ENCODE measurements at regions not wholly inside any gene's neighbourhood (a gene's known extent, or its start where the extent isn't known, plus 50 kb on each side); places are given as distances from the start of the nearest gene placed in this dataset.

- Histone ChIP-seq H3K4me3 (ENCODE audit: low read length in 2 of 2) (no peak overlapping the region), H3K27me3 (ENCODE audit: control insufficient read depth in 1 of 2, insufficient read depth in 2 of 2, low read length in 1 of 2) (no peaks in the 10 kb centered on the region)
- WGBS, 2 donors: 32 to 42% methylated on average over 12 of the region's 12 CpGs
These were observed 597.9 kb upstream of the ADAMTS16 start for GRCh38 chr5:4542145-4542778.

DNA sequence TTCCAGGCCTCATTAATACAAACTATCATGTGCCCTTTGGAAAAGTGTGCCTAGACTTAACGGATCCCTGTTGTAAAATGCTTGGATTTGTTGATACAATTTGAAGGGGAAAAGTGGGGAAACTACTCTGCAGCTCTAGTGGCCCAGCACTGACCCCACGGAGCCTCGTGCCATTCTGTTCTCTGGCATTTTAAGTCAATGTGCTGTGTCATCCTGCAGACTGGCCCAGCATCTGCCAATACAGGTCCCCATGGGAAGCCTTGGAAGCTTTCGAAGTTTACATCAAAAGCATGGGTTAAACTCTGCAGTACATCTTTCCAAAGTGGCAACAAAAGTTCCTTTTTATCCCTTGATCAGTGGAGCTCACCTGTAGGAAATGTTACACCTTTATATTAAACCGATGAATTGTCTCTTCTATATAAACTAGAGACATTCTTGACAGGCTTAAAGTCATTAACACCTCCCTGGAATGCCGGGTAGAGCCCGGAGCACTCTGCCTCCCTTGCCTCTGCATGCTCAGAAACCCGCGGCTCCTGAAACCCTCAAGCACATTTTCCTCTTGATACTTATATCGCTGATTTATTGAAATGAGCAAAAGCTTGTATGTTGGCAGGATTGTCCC lies 596.0 kb upstream of the ADAMTS16 start:
- no peaks in the 10 kb centered on the region for H3K27me3 ChIP-seq (ENCODE audit: control insufficient read depth in 1 of 2, insufficient read depth in 2 of 2, low read length in 1 of 2)
- H3K4me3 ChIP-seq (ENCODE audit: low read length in 2 of 2): no peak overlapping the region
- no peaks in the 10 kb centered on the region for H3K4me1 ChIP-seq (ENCODE audit: control insufficient read depth in 1 of 2, insufficient read depth in 2 of 2, low read length in 2 of 2)
- intact Hi-C loops (cut with DNase I): no loop called here
- H3K36me3 ChIP-seq (ENCODE audit: control insufficient read depth in 1 of 2, insufficient read depth in 2 of 2, low read length in 1 of 2): no peaks in the 10 kb centered on the region
- WGBS, 2 donors: 44 to 47% methylated on average over 10 of the region's 10 CpGs
- DNase-seq: no peak
- ATAC-seq (ENCODE audit: low FRiP score): no peak
- no peak overlapping the region for H3K27ac ChIP-seq (ENCODE audit: low read depth in 1 of 2, low read length in 2 of 2)
- no peaks in the 10 kb centered on the region for H3K9me3 ChIP-seq (ENCODE audit: control insufficient read depth, low read length)

More at GRCh38 chr5:4542145-4542778, 597.9 kb upstream of the ADAMTS16 start:
- no peaks in the 10 kb centered on the region for H3K36me3 ChIP-seq (ENCODE audit: control insufficient read depth in 1 of 2, insufficient read depth in 2 of 2, low read length in 1 of 2)
- intact Hi-C loops (cut with DNase I): no loop called here
- no peak overlapping the region for H3K27ac ChIP-seq (ENCODE audit: low read depth in 1 of 2, low read length in 2 of 2)
- no peaks in the 10 kb centered on the region for H3K9me3 ChIP-seq (ENCODE audit: control insufficient read depth, low read length)
- no peaks in the 10 kb centered on the region for H3K4me1 ChIP-seq (ENCODE audit: control insufficient read depth in 1 of 2, insufficient read depth in 2 of 2, low read length in 2 of 2)
- ATAC-seq (ENCODE audit: low FRiP score) (no peak), DNase-seq (no peak)

DNA sequence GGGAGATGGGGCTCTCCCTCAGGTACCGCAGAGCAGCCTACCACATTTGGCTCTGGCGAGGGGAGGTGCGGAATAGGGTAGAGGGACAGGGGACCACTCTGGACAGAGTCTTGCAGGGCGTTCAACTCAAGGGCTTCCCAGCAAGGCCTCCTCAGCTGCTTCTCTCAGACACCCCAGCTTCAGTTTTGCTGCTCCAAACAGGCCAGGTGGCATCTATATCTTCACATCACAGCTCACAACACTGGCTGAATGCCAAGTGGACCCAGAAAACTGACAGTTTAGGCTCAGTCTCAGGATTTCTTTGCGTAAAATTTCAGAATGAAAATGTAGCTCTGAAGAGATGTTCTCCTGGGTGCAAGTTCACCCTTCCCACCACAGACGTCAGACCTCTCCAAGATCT lies 592.6 kb upstream of the ADAMTS16 start:
- no peaks in the 10 kb centered on the region for H3K36me3 ChIP-seq (ENCODE audit: control insufficient read depth in 1 of 2, insufficient read depth in 2 of 2, low read length in 1 of 2)
- ATAC-seq (ENCODE audit: low FRiP score) (no peak), DNase-seq (no peak)

DNA sequence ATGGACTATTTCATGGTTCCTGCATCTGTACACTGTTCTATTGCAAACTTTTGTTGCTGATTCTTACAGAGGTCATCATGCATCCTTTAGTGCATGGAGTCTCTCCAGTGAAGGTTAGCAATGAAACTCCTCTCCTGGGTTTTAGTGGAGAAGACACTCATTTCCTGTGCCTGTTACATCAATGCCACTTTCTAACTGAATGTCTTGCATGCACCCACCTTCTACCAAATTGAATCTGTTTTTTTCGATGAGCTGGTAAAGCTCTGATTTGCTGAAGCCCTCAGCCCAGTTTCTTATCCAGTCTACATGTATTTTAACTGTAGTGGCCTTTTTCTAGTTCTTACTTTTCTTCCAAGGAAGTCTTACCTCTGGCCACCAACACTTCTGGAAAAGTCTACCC lies 591.8 kb upstream of the ADAMTS16 start:
- ATAC-seq (ENCODE audit: low FRiP score) (no peak), DNase-seq (no peak)
- intact Hi-C loops (cut with DNase I): no loop called here
- WGBS, 2 donors: 79 to 85% methylated on average over 1 of the region's 1 CpG
- H3K36me3 ChIP-seq (ENCODE audit: control insufficient read depth in 1 of 2, insufficient read depth in 2 of 2, low read length in 1 of 2): no peaks in the 10 kb centered on the region
- no peaks in the 10 kb centered on the region for H3K4me1 ChIP-seq (ENCODE audit: control insufficient read depth in 1 of 2, insufficient read depth in 2 of 2, low read length in 2 of 2)
- H3K4me3 ChIP-seq (ENCODE audit: low read length in 2 of 2): no peak overlapping the region
- no peaks in the 10 kb centered on the region for H3K27me3 ChIP-seq (ENCODE audit: control insufficient read depth in 1 of 2, insufficient read depth in 2 of 2, low read length in 1 of 2)
- no peaks in the 10 kb centered on the region for H3K9me3 ChIP-seq (ENCODE audit: control insufficient read depth, low read length)
- H3K27ac ChIP-seq (ENCODE audit: low read depth in 1 of 2, low read length in 2 of 2): no peak overlapping the region

More for the DNA sequence above, 592.6 kb upstream of the ADAMTS16 start:
- Histone ChIP-seq H3K27ac (ENCODE audit: low read depth in 1 of 2, low read length in 2 of 2) (no peak overlapping the region), H3K27me3 (ENCODE audit: control insufficient read depth in 1 of 2, insufficient read depth in 2 of 2, low read length in 1 of 2) (no peaks in the 10 kb centered on the region), H3K4me1 (ENCODE audit: control insufficient read depth in 1 of 2, insufficient read depth in 2 of 2, low read length in 2 of 2) (no peaks in the 10 kb centered on the region), H3K9me3 (ENCODE audit: control insufficient read depth, low read length) (no peaks in the 10 kb centered on the region), H3K4me3 (ENCODE audit: low read length in 2 of 2) (no peak overlapping the region)
- WGBS, 2 donors: 85 to 94% methylated on average over 6 of the region's 6 CpGs
- intact Hi-C loops (cut with DNase I): no loop called here

- ATAC-seq (ENCODE audit: low FRiP score): no peak
- no peak for DNase-seq
- intact Hi-C loops (cut with DNase I): no loop called here
- H3K27ac ChIP-seq (ENCODE audit: low read depth in 1 of 2, low read length in 2 of 2): no peak overlapping the region
- no peaks in the 10 kb centered on the region for H3K27me3 ChIP-seq (ENCODE audit: control insufficient read depth in 1 of 2, insufficient read depth in 2 of 2, low read length in 1 of 2)
- H3K4me3 ChIP-seq (ENCODE audit: low read length in 2 of 2): no peak overlapping the region
- H3K36me3 ChIP-seq (ENCODE audit: control insufficient read depth in 1 of 2, insufficient read depth in 2 of 2, low read length in 1 of 2): no peaks in the 10 kb centered on the region
- WGBS, 2 donors: 81 to 85% methylated on average over 1 of the region's 1 CpG
- H3K9me3 ChIP-seq (ENCODE audit: control insufficient read depth, low read length): no peaks in the 10 kb centered on the region
- H3K4me1 ChIP-seq (ENCODE audit: control insufficient read depth in 1 of 2, insufficient read depth in 2 of 2, low read length in 2 of 2): no peaks in the 10 kb centered on the region
These were observed 590.8 kb upstream of the ADAMTS16 start for GRCh38 chr5:4549351-4549750.

DNA sequence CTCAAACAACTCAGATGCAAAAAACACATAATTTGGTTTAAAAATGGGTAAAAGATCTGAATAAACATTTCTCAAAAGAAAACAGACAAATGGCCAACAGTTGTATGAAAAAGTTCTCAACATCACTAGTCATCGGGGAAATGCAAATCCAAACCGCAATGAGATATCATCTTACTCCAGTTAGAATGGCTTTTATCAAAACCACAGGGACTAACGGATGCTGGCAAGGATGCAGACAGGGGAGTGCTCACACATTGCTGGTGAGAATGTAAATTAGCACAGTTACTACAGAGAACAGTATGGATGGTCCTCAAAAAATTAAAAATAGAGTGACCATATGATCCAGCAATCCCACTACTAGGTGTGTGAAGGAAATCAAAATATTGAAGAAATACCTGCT lies 589.1 kb upstream of the ADAMTS16 start:
- Histone ChIP-seq H3K36me3 (ENCODE audit: control insufficient read depth in 1 of 2, insufficient read depth in 2 of 2, low read length in 1 of 2) (no peaks in the 10 kb centered on the region), H3K27me3 (ENCODE audit: control insufficient read depth in 1 of 2, insufficient read depth in 2 of 2, low read length in 1 of 2) (no peaks in the 10 kb centered on the region), H3K27ac (ENCODE audit: low read depth in 1 of 2, low read length in 2 of 2) (no peak overlapping the region), H3K4me3 (ENCODE audit: low read length in 2 of 2) (no peak overlapping the region), H3K4me1 (ENCODE audit: control insufficient read depth in 1 of 2, insufficient read depth in 2 of 2, low read length in 2 of 2) (no peaks in the 10 kb centered on the region), H3K9me3 (ENCODE audit: control insufficient read depth, low read length) (no peaks in the 10 kb centered on the region)
- intact Hi-C loops (cut with DNase I): no loop called here
- 72 to 79% methylated on average over 3 of the region's 3 CpGs for WGBS, 2 donors
- ATAC-seq (ENCODE audit: low FRiP score) (no peak), DNase-seq (no peak)

DNA sequence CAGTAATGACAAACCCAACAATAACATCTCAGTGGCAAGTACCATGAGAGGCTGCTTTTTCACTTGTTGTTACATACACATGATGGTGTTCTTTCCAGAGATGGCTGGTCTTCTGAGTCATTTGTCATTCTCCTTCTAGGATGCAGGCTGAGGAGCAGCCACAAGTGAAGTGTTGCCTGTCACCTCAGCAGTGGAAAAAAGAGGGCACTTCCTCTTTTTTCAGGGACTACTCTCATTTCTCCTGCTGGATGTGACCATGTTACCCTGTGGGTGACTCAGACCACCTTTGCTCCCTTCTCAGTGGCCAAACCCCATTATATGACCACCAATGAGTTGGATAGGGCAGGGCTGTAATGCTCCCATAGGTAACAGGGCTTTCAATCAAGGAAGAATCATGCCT lies 587.0 kb upstream of the ADAMTS16 start:
- no peak for DNase-seq
- H3K36me3 ChIP-seq (ENCODE audit: control insufficient read depth in 1 of 2, insufficient read depth in 2 of 2, low read length in 1 of 2): no peaks in the 10 kb centered on the region
- no peak overlapping the region for H3K27ac ChIP-seq (ENCODE audit: low read depth in 1 of 2, low read length in 2 of 2)
- ATAC-seq (ENCODE audit: low FRiP score): no peak
- H3K4me1 ChIP-seq (ENCODE audit: control insufficient read depth in 1 of 2, insufficient read depth in 2 of 2, low read length in 2 of 2): no peaks in the 10 kb centered on the region
- intact Hi-C loops (cut with DNase I): no loop called here
- H3K9me3 ChIP-seq (ENCODE audit: control insufficient read depth, low read length): no peaks in the 10 kb centered on the region
- H3K27me3 ChIP-seq (ENCODE audit: control insufficient read depth in 1 of 2, insufficient read depth in 2 of 2, low read length in 1 of 2): no peaks in the 10 kb centered on the region
- H3K4me3 ChIP-seq (ENCODE audit: low read length in 2 of 2): no peak overlapping the region

DNA sequence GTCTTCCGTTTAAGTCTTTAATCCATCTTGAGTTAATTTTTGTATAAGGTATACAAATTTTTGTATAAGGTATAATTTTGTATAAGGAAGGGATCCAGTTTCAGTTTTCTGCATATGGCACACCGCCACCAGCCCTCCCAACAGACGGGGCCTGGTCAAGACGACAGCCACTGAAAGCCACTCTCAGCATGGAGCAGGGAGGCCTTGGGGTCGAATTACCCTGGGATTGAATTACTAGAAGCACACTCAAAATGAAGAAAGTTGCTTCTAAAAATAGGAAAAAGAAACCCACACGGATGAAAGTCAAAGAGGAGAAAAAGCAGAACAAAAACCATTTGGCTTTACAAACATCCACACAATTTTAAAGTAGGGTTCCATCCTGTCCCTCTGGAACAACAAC lies 586.2 kb upstream of the ADAMTS16 start:
- Histone ChIP-seq H3K27ac (ENCODE audit: low read depth in 1 of 2, low read length in 2 of 2) (no peak overlapping the region), H3K36me3 (ENCODE audit: control insufficient read depth in 1 of 2, insufficient read depth in 2 of 2, low read length in 1 of 2) (no peaks in the 10 kb centered on the region), H3K4me1 (ENCODE audit: control insufficient read depth in 1 of 2, insufficient read depth in 2 of 2, low read length in 2 of 2) (no peaks in the 10 kb centered on the region), H3K27me3 (ENCODE audit: control insufficient read depth in 1 of 2, insufficient read depth in 2 of 2, low read length in 1 of 2) (no peaks in the 10 kb centered on the region), H3K4me3 (ENCODE audit: low read length in 2 of 2) (no peak overlapping the region), H3K9me3 (ENCODE audit: control insufficient read depth, low read length) (no peaks in the 10 kb centered on the region)
- 26 to 31% methylated on average over 6 of the region's 6 CpGs for WGBS, 2 donors
- ATAC-seq (ENCODE audit: low FRiP score) (no peak), DNase-seq (no peak)
- intact Hi-C loops (cut with DNase I): no loop called here

DNA sequence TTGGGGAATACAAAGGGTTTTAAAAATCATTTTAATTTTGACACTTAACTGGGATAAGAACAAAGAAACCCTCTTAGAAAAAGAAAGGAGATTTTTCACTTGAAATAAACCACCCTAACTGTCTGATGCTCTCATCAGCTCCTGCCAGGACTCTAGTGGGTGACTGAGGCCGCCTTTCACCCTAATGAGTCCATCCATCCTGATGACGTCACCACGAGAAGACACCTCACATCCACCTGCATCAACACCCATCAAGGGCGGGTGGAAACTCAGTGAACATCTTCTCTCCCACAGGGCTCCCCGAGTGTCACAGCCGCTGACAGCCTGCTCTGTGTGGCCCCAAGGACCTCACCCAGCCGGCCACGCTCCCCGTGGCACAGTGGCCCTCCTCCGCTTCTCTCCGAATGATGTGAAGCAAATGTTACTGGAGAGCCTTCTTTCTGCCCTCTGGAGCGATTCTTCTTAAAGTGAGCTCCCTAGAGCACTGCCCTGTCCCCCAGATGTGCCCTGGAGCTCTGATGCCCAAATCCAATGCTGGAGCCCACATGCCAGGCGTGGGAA lies 584.3 kb upstream of the ADAMTS16 start:
- DNase-seq (no peak), ATAC-seq (ENCODE audit: low FRiP score) (no peak)
- H3K4me1 ChIP-seq (ENCODE audit: control insufficient read depth in 1 of 2, insufficient read depth in 2 of 2, low read length in 2 of 2): no peaks in the 10 kb centered on the region
- no peaks in the 10 kb centered on the region for H3K36me3 ChIP-seq (ENCODE audit: control insufficient read depth in 1 of 2, insufficient read depth in 2 of 2, low read length in 1 of 2)
- WGBS, 2 donors: 85 to 86% methylated on average over 13 of the region's 13 CpGs
- H3K9me3 ChIP-seq (ENCODE audit: control insufficient read depth, low read length): no peaks in the 10 kb centered on the region
- H3K27me3 ChIP-seq (ENCODE audit: control insufficient read depth in 1 of 2, insufficient read depth in 2 of 2, low read length in 1 of 2): no peaks in the 10 kb centered on the region
- H3K27ac ChIP-seq (ENCODE audit: low read depth in 1 of 2, low read length in 2 of 2): no peak overlapping the region
- no peak overlapping the region for H3K4me3 ChIP-seq (ENCODE audit: low read length in 2 of 2)
- intact Hi-C loops (cut with DNase I): no loop called here
